ENCODE measurements at regions not wholly inside any gene's neighbourhood (a gene's known extent, or its start where the extent isn't known, plus 50 kb on each side); places are given as distances from the start of the nearest gene placed in this dataset.
A peak's percentile ranks its signal among the peaks of the same experiment; 100 is the strongest.

DNA sequence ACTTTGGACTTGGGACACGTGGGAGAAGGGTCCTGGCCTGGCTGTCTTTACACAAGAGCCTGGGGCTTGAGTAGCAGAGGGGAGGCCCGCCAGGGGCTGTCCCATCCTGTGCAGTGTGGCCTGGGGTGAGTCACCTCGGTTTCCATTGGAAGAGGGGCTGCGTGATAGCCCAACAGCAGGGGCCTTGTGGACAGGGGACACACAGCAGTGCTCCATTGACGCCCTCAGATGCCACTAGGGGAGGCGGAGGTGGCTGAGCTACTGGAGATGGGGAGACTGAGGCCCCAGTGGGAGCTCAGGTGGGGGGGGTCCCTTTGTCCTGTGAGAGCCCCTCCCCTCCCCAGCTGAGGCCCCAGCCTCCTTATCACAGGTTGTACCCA is 50.0 kb upstream of the RNU6ATAC start:
- H3K36me3 Mint-ChIP-seq: no peaks in the 10 kb centered on the region
- peaks cover 24% of the 10 kb centered on the region for H3K4me1 Mint-ChIP-seq (ENCODE audit: unreplicated experiment)
- no peak for TF ChIP-seq CTCF (conservative IDR thresholded peaks at IDR 0.05)
- H3K9me3 Mint-ChIP-seq: no peaks in the 10 kb centered on the region
- DNase-seq (ENCODE audit: extremely low spot score, unreplicated experiment): no peak
- peak overlapping the region; percentile 25 for H3K4me3 Mint-ChIP-seq
- no peaks in the 10 kb centered on the region for H3K27me3 Mint-ChIP-seq
- H3K27ac Mint-ChIP-seq: peak overlapping the region; percentile 65

DNA sequence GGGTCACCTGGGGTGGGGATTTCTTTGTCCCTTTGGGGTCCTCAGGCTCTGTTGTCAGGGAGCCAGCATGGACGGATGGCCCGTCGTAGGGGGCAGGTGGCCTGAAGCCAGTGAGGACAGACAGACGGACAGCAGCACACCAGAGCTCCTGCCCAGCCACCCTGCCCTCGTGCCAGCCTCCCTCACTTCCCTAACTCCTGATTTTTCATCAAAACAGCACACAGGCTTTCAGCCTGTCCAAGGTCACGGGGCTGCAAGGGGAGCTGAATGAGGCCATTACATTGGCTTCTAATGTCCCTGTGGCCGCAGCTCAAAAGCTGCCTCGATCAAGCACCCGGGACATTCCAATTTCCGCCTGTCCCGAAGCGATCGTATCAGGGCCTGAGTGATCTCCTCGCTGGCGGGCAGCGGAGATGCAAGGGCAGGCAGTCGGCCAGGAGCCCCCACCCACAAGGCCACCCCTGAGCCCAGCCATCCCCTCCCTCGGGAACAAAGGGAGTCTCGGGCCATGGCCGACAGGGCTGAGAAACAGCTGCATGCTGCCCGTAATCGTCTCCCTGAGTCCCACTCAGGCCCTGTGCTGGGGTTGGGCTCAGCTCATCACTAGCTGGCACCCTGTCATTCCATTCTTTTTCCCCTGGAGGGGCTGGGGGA is 50.5 kb upstream of the RNU6ATAC start:
- Mint-ChIP-seq H3K4me3 (no peak overlapping the region), H3K27me3 (no peaks in the 10 kb centered on the region), H3K27ac (no peak overlapping the region), H3K4me1 (ENCODE audit: unreplicated experiment) (peaks cover 29% of the 10 kb centered on the region), H3K9me3 (no peaks in the 10 kb centered on the region), H3K36me3 (no peaks in the 10 kb centered on the region)
- no peak for DNase-seq (ENCODE audit: extremely low spot score, unreplicated experiment)
- TF ChIP-seq CTCF (conservative IDR thresholded peaks at IDR 0.05): no peak

- H3K9me3 Mint-ChIP-seq: no peaks in the 10 kb centered on the region
- no peaks in the 10 kb centered on the region for H3K27me3 Mint-ChIP-seq
- no peak for TF ChIP-seq CTCF (conservative IDR thresholded peaks at IDR 0.05)
- H3K27ac Mint-ChIP-seq: peak overlapping the region; percentile 77
- no peak for DNase-seq (ENCODE audit: extremely low spot score, unreplicated experiment)
- peaks cover 25% of the 10 kb centered on the region for H3K4me1 Mint-ChIP-seq (ENCODE audit: unreplicated experiment)
- H3K4me3 Mint-ChIP-seq: no peak overlapping the region
- H3K36me3 Mint-ChIP-seq: no peaks in the 10 kb centered on the region
These were observed 51.0 kb upstream of the RNU6ATAC start for GRCh38 chr9:134215420-134215698.

DNA sequence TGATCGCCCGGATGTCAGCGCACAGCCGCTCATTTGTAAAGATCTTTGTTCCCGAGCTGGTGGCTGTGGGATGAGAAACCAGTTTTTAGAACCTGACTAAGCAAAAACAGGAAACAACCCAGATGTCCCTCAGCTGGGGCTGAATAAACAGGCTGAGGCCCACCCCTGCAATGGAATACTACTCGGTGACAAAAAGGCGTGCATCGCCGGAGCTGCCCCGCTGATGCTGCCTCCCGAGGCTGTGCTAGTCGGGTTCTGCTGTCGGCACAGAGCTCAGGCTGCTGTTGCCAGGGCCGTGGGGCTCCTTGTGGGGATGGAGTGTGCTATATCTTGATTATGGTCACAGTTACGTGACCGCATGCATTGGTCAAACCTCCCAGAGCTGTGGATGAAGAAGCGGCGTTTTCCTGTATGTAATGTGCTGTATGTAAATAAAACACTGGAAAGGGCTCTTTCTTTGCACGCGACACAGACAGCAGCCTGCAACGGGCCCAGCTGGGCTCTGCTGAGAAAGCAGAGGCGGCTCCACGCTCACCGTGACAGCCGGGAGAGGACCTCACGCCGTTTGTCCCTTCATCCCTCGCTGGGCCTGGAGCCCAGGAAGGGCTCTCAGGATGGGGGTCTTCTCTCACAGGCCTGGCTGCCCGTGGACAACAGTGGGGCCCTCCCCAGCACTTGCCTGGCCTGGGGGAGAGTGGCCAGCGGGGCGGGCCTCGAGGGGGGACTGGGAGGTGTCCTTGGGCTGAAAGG is 51.5 kb upstream of the RNU6ATAC start:
- no peak for TF ChIP-seq CTCF (conservative IDR thresholded peaks at IDR 0.05)
- Mint-ChIP-seq H3K36me3 (no peaks in the 10 kb centered on the region), H3K27me3 (no peaks in the 10 kb centered on the region), H3K4me1 (ENCODE audit: unreplicated experiment) (peaks cover 25% of the 10 kb centered on the region), H3K9me3 (no peaks in the 10 kb centered on the region), H3K4me3 (peak overlapping the region; percentile 55), H3K27ac (peak overlapping the region; percentile 77)
- DNase-seq (ENCODE audit: extremely low spot score, unreplicated experiment): no peak

DNA sequence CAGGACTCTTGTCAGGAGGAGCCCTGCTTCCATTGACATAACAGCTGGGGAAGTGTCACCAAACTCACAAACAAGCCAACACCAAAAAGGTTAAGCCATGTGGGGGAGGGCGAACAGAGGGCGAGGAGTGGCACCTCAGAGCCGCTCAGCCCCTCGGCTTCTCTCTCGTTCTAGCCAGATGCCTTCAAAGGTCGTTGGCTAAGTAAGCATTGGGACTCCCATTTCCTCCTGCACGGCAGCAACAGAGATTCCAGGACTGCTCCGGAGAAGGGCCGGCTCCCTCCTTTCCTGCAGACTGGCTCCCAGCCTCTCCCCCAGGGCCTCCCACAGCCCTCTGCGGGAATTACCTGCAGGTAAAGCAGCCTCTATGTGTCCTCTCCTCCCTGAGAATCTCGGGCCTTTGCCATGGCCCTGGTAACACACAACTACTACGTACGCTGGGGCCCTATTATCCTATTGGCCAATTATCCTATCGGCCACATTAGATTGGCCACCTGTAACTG is 52.1 kb upstream of the RNU6ATAC start:
- Mint-ChIP-seq H3K27ac (peak overlapping the region; percentile 77), H3K9me3 (no peaks in the 10 kb centered on the region), H3K36me3 (no peaks in the 10 kb centered on the region), H3K4me1 (ENCODE audit: unreplicated experiment) (peaks cover 25% of the 10 kb centered on the region), H3K4me3 (no peak overlapping the region), H3K27me3 (no peaks in the 10 kb centered on the region)
- DNase-seq (ENCODE audit: extremely low spot score, unreplicated experiment): no peak
- TF ChIP-seq CTCF (conservative IDR thresholded peaks at IDR 0.05): no peak

Measured in type B pancreatic cell (in vitro differentiated cells).